ENCODE measurements at regions not wholly inside any gene's neighbourhood (a gene's known extent, or its start where the extent isn't known, plus 50 kb on each side); places are given as distances from the start of the nearest gene placed in this dataset.
"Not testable (repeated sequence)": the region's sequence is repeated elsewhere in the genome, so short reads cannot be mapped to it uniquely, and the experiment has no call there.

DNA sequence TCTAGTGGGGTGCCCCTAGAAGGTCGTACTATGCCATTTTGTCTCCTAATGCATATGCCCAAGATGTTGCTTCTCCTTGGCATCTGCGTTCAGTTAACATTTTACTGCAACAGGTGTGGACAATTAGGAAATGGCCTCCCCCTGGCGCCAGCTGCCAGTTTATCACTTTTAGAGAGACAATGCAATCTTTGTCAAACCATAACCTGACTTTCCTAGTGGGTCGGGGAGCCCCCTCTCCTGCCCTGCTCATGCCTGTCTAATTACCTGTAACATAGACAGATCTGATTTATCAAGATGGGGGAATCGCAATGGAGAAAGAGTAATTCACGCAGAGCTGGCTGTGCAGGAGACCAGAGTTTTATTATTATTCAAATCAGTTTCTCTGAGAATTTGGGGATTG, 353.7 kb upstream of the SGO1 start:
- DNase-seq, result no peak

- DNase-seq, result no peak
Observed at GRCh38 chr3:20537234-20537633, 351.2 kb upstream of the SGO1 start.

DNA sequence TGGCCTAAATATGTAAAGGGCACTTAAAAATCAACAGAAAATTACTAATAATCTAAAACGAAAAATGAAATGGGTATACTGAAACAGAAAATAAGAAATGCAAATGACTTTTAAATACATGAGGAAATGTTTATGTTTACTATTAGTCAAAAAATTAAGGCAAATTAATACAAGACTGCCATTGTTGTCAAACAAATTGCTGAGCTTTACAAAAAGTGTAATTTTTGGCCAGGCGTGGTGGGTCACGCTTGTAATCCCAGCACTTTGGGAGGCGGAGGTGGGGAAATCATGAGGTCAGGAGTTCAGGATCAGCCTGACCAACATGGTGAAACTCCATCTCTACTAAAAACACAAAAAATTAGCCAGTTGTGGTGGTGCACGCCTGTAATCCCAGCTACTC, 343.9 kb upstream of the SGO1 start:
- DNase-seq, result no peak

GRCh38 chr3:20528180-20528770, 342.3 kb upstream of the SGO1 start:
- no peak for DNase-seq

DNA sequence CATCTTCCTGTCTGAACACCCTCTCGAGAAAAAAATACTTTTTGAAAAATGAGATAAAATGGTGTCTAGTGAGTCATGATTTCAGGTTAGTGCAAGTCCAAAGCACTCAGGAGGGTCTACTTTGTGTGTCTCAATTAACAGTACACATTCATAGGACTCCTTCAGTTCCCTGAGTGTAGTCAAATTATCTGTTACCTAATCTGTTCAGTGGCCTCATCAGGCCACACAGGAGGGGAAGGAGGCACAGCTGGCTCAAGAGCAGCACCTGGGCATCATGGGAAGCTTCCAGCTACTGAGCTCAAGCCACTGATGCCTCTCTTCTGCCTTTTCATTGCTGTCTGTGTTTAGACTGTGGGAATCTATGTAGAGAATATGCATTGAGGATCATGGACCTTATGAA, 341.4 kb upstream of the SGO1 start:
- no peak for DNase-seq

DNA sequence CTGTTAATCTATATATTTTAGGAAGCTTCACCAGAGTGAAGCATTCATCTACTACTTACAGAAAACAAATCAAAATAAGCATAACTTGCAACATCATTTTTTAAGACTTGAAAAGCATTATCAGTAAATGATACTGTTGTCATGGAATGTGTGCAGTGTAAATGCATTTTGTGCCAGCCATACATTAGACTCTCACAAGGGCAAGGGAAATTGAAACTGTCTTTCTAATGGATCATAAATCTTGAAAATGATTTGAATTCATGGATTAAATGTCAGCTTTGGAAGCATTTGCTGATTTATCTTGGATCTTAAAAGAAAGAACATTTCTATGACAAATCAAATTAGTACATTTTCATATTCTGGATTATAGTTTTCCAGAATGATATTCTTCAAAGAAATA, 338.3 kb upstream of the SGO1 start:
- DNase-seq, result no peak

DNA sequence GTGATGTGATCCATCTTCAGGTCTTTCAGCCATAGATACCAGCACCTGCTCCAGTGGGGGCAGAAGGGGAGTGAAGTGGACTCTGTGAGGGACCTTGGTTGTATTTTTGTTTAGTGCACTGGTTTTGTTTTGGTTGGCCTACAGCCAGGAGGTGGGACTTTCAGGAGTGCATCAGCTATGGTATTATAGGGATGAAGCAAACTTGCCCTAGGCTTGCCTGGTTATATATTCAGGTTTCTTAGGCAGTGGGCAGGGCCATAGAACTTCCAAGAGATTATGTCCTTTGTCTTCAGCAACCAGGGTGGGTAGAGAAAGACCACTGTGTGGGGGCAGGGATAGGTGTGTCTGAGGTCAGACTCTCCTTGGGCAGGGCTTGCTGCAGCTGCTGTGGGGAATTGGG, 337.3 kb upstream of the SGO1 start:
- DNase-seq, result no peak

GRCh38 chr3:20517316-20517715, 331.3 kb upstream of the SGO1 start:
- DNase-seq, result not testable (repeated sequence)

DNA sequence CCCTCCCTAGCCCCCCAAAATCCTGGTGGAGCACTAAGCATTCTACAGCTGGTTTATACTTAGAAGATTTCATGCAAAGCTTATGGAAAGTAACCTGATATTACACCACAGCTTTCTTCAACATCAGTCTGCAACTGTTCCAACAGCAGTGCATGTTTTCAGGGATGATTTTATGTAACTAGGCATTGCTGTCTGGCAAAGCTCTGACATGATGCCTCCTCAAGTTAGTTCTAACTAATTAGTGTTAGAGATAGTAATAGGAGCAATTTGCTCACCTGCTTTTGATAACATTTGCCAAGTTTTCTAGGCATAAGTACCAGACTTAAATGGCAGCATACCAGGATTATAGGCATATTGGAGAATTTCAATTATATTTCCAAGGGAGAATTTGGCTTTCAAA, 330.3 kb upstream of the SGO1 start:
- DNase-seq, result no peak

DNA sequence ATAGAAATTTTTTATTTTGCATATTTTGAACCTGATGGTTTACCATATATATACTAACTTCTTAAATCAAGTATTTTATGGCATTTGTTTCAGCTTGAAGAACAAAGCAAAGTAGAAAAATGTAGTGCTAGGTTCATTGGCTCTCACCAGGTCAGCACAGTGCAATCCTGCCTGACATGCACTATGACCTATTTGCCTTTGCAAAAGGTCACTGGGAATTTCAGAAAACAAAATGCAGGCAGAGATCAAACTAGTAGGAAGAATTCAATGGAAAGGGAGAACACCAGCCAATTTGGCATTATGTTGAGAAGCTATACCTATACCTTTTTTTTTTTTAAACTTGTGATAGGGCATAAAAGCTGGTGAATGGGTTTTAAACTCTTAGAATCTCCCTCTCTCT, 329.8 kb upstream of the SGO1 start:
- DNase-seq, result no peak

- DNase-seq, result no peak
Observed at GRCh38 chr3:20511863-20512505, 326.0 kb upstream of the SGO1 start.

GRCh38 chr3:20510396-20510795, 324.4 kb upstream of the SGO1 start:
- DNase-seq, result no peak

DNA sequence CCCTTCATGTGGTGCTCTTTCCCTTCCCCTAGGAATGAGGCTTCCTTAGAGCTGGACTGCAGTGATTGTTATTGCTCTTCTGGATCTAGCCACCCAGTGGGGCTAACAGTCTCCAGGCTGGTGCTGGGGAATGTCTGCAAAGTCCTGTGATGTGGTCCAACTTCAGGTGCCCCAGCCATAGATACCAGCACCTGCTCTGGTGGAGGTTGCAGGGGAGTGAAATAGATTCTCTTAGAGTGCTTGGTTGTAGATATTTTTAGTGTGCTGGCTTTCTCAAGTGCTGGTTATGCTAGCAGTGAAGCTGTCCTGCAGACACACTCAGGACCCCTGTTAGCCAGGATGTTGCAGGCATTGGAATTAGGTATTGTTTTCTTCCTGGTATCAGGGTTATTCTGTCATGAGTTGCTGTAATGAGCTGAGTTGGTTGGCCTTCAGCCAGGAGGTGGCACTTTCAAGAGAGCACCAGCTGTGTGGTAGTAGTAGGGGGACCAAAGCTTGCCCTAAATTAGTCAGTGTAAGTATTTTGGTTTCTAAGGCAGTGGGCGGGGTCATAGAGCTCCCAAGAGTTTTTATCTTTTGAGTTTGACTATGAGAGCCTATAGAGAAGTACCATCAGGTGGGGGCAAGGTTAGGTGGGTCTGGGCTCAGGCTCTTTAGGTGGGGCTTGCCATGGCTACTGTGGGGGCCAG, 317.5 kb upstream of the SGO1 start:
- no peak for DNase-seq

DNA sequence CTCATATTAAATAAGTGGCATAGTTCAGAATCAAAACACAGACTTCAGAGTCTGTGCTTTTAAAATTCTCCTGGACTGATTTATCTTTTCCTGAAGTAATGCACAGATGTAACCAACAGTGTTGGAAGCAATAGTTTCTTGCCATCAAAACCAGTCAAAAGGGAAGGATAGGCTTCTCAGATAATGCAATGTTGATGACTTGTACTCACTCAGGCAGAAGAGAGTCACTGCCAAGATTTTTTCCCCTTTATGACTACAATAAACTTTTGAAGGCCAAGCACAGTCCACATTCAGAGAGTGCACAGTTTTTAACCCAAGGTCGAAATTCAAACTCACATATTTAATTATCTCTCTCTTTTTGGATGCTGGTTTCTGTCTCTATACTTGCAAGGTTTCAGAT, 305.0 kb upstream of the SGO1 start:
- DNase-seq, result no peak

- no peak for DNase-seq
Observed at GRCh38 chr3:20488151-20488550, 302.1 kb upstream of the SGO1 start.

GRCh38 chr3:20484126-20484525, 298.1 kb upstream of the SGO1 start:
- DNase-seq, result no peak

DNA sequence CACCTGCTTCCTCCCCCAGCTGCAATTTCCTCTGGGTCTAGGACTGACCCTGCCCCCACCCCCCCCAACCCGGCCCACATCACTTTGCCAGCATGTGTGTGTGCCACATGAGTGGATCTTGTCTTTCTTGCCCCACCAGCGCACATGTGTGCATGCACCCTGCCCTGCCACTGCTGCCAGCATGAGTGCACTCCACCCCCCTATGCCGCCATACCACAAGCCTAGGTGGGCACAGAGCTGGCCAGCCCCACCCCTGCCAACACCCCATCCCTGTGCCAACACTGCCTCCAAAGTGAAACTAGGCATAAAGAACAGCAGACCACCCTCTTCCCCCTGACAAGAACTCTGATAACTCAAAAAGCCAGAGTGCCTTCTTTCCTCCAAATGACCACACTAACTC, 296.3 kb upstream of the SGO1 start:
- DNase-seq, result no peak

GRCh38 chr3:20480786-20481365, 294.9 kb upstream of the SGO1 start:
- no peak for DNase-seq

DNA sequence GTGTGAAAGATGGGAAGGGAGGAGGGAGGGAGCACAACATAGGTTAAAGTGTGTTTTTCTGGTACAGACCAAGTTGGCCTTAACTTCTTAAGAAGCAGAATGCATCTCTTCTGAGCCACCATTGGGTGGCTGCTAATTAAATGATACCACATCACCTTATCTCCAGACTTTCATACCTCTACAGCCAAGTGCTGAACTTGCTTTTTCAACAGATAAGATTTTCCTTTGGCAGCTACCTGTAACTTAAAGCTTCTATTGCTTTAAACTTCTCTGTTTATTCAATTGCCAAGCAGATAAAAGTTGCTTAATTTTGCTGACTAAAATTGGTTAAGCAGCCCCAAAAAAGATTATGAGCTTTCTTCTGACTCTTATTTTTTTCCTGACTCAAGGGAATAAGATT, 292.4 kb upstream of the SGO1 start:
- no peak for DNase-seq

DNA sequence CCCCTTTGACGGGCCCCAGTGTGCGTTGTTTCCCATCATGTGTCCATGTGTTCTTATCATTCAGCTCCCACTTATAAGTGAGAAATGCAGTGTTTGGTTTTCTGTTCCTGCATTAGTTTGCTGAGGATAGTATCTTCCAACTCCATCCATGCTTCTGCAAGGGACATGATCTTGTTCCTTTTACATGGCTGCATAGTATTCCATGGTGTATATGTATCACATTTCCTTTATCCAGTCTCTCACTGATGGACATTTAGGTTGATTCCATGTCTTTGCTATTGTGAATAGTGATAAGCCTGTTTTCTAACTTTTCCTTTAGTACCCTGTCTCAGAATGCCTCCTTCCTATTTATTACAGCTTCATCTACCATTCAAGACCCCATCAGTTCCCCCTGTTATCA, 278.2 kb upstream of the SGO1 start:
- DNase-seq, result not testable (repeated sequence)

DNA sequence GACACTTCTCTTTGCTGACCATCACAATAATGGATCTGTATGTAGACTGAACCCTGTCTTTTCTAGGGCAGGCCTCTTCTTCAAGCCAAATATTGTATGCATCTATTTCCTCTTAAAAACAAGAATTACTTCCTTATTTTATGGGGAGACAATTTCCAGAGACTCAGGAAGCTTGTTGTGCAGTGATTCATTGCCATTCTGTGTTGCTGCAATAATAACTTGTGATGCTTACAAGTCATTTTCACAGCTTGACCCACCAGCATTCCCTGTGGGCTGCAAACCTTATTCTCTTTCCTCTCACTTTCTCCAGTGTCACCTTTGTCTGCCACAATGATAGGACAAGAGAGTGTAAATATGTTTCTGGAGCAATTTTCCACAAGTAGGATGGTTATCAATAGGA, 276.7 kb upstream of the SGO1 start:
- DNase-seq, result no peak

DNA sequence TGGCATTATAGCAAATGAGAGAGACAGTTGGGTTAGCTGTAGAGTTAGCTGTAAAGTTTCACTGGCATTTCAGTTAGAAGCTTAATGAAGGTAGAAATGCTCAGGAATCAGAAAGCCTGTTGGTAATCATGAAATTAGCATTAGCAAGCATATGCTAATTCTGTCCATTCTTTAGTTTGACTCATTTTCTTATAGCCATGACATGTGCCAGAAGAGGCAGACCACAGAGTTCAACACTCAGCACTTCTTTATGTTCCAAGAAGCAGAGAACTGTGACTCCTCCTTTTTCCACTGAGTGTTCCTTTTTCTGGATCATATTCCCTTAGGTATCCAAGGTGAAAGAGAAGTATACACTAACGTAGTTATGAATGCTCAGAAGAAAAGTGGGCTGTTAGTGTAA, 276.2 kb upstream of the SGO1 start:
- no peak for DNase-seq

GRCh38 chr3:20458994-20459716, 273.1 kb upstream of the SGO1 start:
- DNase-seq, result no peak

DNA sequence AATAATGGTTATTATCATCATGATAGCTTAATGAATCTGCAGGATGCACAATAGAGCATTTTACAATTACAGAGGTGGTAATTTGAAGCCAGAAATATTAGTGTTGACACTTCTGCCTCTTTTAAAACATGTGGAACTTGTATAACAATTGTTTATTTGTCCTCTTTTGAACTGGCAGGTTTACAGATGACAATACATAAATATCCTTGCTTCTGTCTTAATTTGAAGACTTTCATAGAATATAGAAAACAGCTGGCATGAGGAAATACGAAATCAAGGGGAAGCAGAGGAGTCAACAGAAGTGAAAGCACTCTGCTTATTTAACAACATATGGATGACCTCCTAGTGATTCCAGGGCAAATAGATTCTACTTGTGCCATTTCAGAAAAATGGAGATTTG, 270.5 kb upstream of the SGO1 start:
- DNase-seq, result no peak

Data from CD4-positive, alpha-beta T cell treated with Interleukin-17A for 4 hours (primary cell).